Sciatic nerve (tissue), 2 donors: ENCODE measurements at regions not wholly inside any gene's neighbourhood (a gene's known extent, or its start where the extent isn't known, plus 50 kb on each side); places are given as distances from the start of the nearest gene placed in this dataset.

ENCODE experiments used
- ATAC-seq: fragments of 200-7000 bp; cut with Tn5 transposase; one replicate; pipeline ENCODE4 v1.9.1; 2020; ENCODE audit warnings: mild to moderate bottlenecking, moderate library complexity
- DNase-seq: peaks from one replicate; pipeline ENCODE4 v3.0.0-alpha.2; 2020; ENCODE audit warnings: low spot score
- intact Hi-C: fragments of 100-400 bp; cut with DNase I; formaldehyde crosslinking; loops from one replicate; pipeline ENCODE4 v1.14.2; 2022
- donor health status: DM: no; HTN: no; CAD: no.
- donor health status: DM: no; HTN: no; CAD: no.

DNA sequence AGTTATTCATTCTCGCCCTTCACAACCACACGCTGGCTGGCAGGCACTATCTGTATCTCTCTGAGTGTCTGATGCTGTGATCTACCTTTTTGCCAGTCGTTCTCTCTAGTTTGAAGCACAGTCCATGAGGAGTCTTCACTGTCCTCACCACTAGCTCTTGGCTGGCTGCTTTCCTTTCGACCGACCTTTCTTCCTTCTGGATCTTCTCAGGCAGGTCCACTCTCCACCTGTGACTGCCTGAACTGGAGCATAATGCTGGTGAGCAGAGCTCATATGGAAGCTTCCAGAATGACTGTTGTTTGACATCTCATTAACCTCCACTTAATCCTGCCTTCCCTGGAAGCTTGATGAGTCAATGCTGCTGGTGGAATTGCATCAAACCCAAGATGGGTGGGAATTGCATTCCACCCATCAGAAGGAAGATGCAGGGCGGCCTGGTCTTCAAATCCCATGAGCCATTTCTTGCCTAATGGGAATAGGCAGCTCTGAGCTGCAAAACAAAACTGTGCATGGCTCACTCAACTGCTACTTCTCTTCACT is 283.5 kb upstream of the HDAC4 start:
- ATAC-seq, result no peak
- DNase-seq, result peak; percentile 12
- intact Hi-C loops, result no loop called here

DNA sequence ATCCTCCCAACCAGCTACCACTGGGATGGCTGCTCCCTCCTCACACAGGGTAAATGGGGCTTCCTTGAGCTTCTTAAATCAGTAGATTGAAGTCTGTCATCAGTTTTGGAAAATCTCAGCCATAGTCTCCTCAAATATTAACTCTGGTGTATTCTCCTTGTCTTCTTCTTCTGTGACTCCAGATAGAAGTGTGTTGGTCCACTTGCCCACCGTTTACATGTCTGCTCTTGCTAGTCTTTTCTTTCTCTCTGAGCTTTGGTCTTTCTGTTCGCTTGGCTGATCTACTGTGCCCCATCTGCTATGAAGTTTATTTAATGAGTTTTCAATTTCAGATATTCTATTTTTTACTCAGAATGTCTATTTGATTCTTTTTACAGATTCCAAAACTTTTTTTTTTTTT is 281.7 kb upstream of the HDAC4 start:
- ATAC-seq, result no peak
- DNase-seq, result no peak
- intact Hi-C loops, result no loop called here

DNA sequence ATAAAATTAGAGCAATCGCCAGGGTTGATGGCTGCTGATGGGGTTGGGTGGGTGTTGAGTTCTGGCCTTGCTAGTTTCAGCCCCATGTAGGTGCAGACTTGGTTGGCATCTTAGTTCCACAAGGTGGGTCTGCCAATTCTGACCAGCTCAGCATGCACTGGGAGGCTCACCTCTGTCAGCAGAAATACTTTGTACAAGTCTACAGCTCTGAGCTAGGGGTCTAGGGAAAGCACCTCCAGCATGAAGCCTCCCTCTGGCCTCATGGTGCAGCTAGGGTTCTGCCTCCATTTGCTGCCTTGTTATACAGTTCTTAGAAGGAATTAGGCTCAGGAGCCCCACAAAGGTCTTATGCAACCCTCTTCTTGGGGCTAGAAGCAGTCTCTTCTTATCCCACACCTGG is 278.9 kb upstream of the HDAC4 start:
- intact Hi-C loops, result no loop called here
- ATAC-seq (no peak), DNase-seq (peak; percentile 8)

DNA sequence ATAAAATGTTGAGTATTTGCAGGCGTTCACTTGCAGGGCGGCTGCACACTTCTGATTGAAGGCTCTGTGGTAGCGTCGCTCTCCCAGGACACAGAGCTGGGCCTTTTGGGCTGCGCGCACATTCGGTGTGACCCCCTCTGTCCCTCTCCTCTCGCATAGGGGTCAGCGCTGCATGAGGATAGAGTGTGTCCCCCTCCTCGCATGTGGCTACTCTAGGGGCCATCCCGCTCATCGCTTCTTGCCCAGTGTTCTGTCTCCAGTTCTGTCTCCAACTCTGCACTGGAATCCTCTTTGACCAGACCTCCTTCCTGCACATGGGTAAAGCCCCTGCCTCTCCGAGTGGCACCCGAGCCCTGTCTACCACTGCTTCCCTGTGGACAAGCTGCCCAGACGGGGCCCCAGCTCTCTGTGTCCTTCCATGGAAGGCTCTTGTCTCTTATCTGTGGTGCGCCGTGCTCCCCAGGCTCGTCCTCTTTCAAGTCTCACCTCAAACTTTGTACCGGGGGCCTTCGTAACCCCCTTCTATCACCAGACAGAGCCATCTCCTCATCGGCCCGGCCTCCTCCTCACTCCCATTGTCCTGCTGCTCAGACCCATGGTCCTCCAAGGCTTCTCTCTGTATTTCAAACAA is 278.0 kb upstream of the HDAC4 start:
- ATAC-seq, result no peak
- DNase-seq, result peak; percentile 51
- intact Hi-C loops, result no loop called here

DNA sequence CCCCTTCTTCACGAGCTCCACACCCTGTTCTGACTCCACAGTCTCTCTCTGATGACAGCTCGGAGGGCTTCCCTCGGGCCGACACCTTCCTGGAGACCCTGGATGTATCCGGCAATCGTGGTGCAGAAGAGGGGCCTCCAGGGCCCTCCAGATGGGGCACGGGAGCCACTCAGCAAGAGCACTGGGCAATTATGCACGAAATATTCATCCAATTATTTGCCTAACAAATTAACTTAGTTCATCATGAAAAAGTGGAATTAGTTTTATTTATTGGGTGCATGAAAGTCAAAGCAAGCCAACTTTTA is 277.3 kb upstream of the HDAC4 start:
- DNase-seq (no peak), ATAC-seq (no peak)
- intact Hi-C loops, result no loop called here

DNA sequence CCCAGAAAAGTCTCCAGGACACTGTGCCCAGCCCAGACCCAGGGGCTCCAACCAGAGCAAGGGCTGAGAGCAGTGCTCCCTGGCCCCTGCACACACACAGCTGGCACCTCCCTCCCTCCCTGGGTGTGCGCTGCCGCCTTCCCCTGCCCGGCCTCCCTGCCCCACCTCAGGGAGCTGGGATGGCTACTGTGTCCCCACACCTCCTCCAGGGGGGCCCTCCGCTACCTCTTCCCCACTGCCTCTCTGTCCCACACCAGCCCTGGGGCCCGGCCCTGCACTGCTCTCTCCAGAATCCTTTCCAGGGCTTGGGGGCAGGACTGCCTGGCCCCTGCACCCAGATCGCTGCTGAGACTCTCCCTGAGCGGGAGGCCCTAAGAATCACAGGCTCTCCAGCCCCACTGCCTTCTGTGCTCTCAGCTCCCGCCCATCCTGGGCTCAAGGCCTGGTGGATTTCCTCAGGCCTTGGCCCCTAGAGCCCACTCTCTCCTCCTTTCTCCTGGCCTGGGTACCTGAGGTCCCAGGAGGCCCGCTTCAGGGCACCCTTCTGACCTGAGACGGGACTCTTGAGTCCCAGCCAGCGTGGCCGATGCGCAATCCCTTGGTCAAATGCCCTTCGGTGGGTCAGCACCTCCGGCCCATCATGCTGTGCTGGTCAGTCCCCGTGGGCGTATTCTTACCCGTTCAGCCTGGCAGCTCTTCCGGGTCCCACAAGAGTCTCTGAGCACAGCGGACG is 276.8 kb upstream of the HDAC4 start:
- intact Hi-C loops, result no loop called here
- ATAC-seq (no peak), DNase-seq (peak; percentile 51)

- ATAC-seq, result no peak
Measured at GRCh38 chr2:239676716-239677452, 276.1 kb upstream of the HDAC4 start.

DNA sequence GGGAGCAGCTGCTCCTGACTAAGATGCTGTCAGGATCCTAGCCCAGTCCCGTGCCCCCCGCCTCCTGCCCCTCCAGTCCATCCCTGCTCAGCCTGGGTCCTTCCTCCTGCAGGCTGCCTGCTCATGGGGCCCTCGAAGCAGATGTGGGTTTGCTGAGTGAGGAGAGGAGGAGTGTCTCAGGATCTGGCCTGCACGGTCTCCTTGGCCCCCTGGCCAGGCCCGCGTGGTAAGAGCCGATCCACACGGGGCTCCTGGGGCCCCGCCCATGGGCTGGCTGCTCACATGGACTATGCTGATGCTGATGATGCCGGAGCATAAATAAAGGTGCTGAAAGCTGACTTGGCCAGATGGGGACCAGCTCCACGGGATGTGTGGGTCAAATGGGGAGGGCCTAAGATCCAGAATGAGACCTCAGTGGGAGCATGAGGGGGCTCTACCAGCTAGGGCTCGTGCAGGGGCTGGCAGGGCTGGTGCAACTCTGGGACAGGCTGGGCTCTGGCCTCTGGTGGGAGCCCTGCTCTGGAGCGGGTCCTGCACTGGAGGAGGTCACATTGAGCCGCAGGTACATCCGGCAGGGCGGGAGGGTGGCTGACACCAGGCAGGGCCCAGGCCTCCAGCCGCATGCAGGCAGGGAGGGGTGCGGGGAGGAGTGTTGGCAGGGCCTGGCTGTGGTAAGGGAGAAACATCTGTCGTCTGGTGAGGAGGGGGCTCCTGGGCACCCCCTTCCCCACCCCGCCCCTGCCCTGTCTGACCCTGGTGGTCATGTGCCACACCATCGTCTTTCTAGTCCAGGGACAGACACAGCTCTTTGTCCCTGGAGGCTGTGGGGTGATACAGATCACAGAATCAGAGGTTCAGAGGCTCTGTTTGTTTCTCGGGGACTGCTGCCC is 275.3 kb upstream of the HDAC4 start:
- DNase-seq (peak; percentile 44), ATAC-seq (peak; percentile 21)
- intact Hi-C loops, result no loop called here

More at GRCh38 chr2:239676716-239677452, 276.1 kb upstream of the HDAC4 start:
- intact Hi-C loops, result no loop called here
- peak; percentile 43 for DNase-seq

DNA sequence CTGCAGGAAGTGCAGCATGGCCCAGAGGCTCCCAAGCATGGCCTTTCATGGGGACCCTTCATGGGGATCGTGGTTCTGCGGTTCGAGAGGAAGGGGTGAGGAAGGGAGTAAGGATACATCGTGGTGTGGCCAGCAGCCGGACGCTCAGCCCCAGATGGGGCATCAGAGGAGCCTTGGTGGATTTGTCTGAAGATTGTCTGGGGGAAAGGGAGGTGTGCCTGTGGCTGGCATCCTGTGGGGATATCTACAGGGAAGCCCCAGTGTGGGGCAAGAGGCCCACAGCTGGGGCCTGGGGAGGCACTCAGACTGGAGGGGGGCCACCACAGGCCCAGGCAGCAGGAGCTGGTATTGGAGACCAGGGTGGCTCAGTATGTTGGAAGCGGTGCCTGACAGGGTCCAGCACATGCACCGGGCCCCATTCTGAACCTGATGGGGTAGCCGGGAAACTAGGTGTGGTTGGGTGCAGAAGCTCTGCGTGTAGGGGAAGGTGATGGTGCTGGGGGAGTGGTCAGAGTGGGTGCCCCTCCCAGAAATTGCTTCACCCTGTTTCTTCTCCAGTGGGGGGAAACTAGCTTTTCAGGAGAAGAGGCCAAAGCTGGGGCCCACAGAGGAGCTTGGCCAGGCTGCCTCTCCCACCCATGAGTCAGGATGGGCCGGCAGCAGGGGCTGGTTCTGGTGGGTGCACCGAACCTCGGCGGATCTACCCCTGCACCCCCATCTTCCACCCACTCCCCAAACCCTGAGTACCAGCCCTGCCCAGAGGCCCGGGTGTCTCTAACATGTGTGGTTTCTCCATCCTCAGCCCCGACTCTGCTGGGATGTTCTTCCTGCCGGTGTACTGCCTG is 274.4 kb upstream of the HDAC4 start:
- ATAC-seq (no peak), DNase-seq (peak; percentile 53)
- intact Hi-C loops, result no loop called here

GRCh38 chr2:239674101-239674980 is 273.5 kb upstream of the HDAC4 start:
- DNase-seq, result peak; percentile 42
- ATAC-seq, result no peak
- intact Hi-C loops, result no loop called here

- ATAC-seq (no peak), DNase-seq (peak; percentile 39)
- intact Hi-C loops, result no loop called here
Measured at GRCh38 chr2:239673641-239674040, 272.8 kb upstream of the HDAC4 start.

GRCh38 chr2:239671916-239672849 is 271.4 kb upstream of the HDAC4 start:
- intact Hi-C loops, result no loop called here
- DNase-seq (no peak), ATAC-seq (no peak)

DNA sequence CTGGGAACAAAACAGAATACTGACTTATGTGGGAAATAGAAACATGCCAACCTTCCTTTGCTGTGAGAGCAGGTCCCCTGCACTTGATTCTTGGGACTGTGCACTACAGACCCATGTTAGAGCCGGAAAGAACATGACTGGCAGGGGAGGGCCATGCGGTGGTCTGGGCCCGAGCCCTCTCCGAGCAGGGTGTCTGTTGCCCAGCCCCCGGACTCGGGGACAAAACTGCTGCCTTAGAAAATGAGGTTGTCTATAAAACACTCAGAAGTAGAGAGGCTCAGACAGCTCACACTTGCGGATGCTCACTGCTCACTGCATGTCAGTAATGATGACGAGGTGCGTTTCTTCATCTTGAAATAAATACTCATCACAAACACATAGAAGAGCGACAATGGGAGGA is 270.7 kb upstream of the HDAC4 start:
- DNase-seq (no peak), ATAC-seq (no peak)
- intact Hi-C loops, result no loop called here

- ATAC-seq, result no peak
Measured at GRCh38 chr2:239670463-239671120, 269.8 kb upstream of the HDAC4 start.

DNA sequence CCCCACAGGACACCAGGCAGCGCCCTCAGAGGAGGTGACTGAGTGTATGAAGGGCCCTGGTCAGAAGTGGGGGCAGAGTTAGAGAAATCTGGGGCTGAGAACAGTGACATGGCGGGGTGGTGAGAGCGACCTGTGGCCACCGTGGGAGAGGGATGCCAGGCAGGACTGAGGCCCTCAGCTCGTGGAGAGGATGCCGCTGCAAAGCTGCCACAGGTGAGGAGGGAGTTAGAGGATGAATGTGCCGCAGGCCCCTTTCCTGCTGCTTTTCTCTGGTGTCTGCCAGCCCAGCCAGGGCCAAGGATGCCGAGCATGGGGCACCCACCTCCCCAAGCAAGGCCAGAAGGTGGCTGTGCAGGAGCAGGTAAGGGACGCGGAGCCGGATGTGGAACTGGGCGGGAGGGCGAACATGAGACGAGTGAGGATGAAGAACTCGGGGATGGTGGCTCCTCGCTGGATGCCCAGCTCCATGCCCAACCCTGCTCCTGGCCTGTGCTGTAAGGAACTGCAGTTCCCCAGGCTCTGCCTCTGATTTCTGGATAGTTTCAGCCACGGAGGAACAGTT is 269.2 kb upstream of the HDAC4 start:
- intact Hi-C loops, result no loop called here
- ATAC-seq (no peak), DNase-seq (no peak)

More at GRCh38 chr2:239670463-239671120, 269.8 kb upstream of the HDAC4 start:
- intact Hi-C loops, result no loop called here
- no peak for DNase-seq
